KBM-7 (cell line): ENCODE measurements at regions not wholly inside any gene's neighbourhood (a gene's known extent, or its start where the extent isn't known, plus 50 kb on each side); places are given as distances from the start of the nearest gene placed in this dataset.

Experiments
- DNase-seq: peaks from one replicate; pipeline ENCODE4 v3.0.0-alpha.2; 2015
- in situ Hi-C: fragments of 300-500 bp; cut with MboI; formaldehyde crosslinking; loops from 2 replicates; pipeline ENCODE4 v1.14.3; 2020; ENCODE audit warnings: low sequenced_read_pairs, low pct_unique_long_range_greater_than_20kb, mixed read lengths

GRCh38 chrX:69366183-69366582 is 137.9 kb upstream of the NALF2 start:
- in situ Hi-C loops = no loop called here
- DNase-seq = no peak

- in situ Hi-C loops = no loop called here
- no peak for DNase-seq
Observed at GRCh38 chrX:69365755-69366154, 138.4 kb upstream of the NALF2 start.

GRCh38 chrX:69365349-69365748 is 138.8 kb upstream of the NALF2 start:
- in situ Hi-C loops = no loop called here

GRCh38 chrX:69362856-69363255 is 141.3 kb upstream of the NALF2 start:
- DNase-seq = no peak
- in situ Hi-C loops = no loop called here

More at GRCh38 chrX:69365349-69365748, 138.8 kb upstream of the NALF2 start:
- DNase-seq = no peak

- in situ Hi-C loops = no loop called here
- no peak for DNase-seq
Observed at GRCh38 chrX:69362354-69362753, 141.8 kb upstream of the NALF2 start.

GRCh38 chrX:69361311-69361845 is 142.7 kb upstream of the NALF2 start:
- DNase-seq = no peak
- in situ Hi-C loops = no loop called here

- no peak for DNase-seq
- in situ Hi-C loops = no loop called here
Observed at GRCh38 chrX:69357317-69357716, 146.8 kb upstream of the NALF2 start.

GRCh38 chrX:69324851-69325250 is 159.6 kb upstream of the PJA1 start:
- no peak for DNase-seq
- in situ Hi-C loops = no loop called here

GRCh38 chrX:69323786-69324720 is 158.8 kb upstream of the PJA1 start:
- DNase-seq = no peak
- in situ Hi-C loops = no loop called here

- no peak for DNase-seq
- in situ Hi-C loops = no loop called here
Observed at GRCh38 chrX:69321789-69322188, 156.5 kb upstream of the PJA1 start.

- in situ Hi-C loops = no loop called here
- DNase-seq = no peak
Observed at GRCh38 chrX:69321006-69321655, 155.9 kb upstream of the PJA1 start.

GRCh38 chrX:69320116-69320515 is 154.9 kb upstream of the PJA1 start:
- in situ Hi-C loops = no loop called here

GRCh38 chrX:69319376-69319775 is 154.1 kb upstream of the PJA1 start:
- in situ Hi-C loops = no loop called here
- no peak for DNase-seq

More at GRCh38 chrX:69320116-69320515, 154.9 kb upstream of the PJA1 start:
- DNase-seq = no peak

- in situ Hi-C loops = no loop called here
- no peak for DNase-seq
Observed at GRCh38 chrX:69318651-69319340, 153.5 kb upstream of the PJA1 start.

- in situ Hi-C loops = no loop called here
- DNase-seq = no peak
Observed at GRCh38 chrX:69317721-69318120, 152.5 kb upstream of the PJA1 start.

GRCh38 chrX:69314436-69315348 is 149.4 kb upstream of the PJA1 start:
- DNase-seq = no peak
- in situ Hi-C loops = no loop called here

GRCh38 chrX:69313617-69314290 is 148.5 kb upstream of the PJA1 start:
- DNase-seq = no peak
- in situ Hi-C loops = no loop called here
